ENCODE measurements at regions not wholly inside any gene's neighbourhood (a gene's known extent, or its start where the extent isn't known, plus 50 kb on each side); places are given as distances from the start of the nearest gene placed in this dataset.
"Not testable (repeated sequence)": the region's sequence is repeated elsewhere in the genome, so short reads cannot be mapped to it uniquely, and the experiment has no call there.

GRCh38 chr2:161480123-161480522 lies 64.0 kb downstream of the TBR1 start:
- TF ChIP-seq CTCF (IDR thresholded peaks at IDR 0.05; ENCODE audit: low read depth, low read length, missing control alignments), result no peak
- in situ Hi-C loops (cut with HindIII; ENCODE audit: low sequenced_read_pairs), result no loop called here
- no peak for DNase-seq (ENCODE audit: low read depth)
- H3K4me3 ChIP-seq (ENCODE audit: low read depth, low read length), result no peak overlapping the region

DNA sequence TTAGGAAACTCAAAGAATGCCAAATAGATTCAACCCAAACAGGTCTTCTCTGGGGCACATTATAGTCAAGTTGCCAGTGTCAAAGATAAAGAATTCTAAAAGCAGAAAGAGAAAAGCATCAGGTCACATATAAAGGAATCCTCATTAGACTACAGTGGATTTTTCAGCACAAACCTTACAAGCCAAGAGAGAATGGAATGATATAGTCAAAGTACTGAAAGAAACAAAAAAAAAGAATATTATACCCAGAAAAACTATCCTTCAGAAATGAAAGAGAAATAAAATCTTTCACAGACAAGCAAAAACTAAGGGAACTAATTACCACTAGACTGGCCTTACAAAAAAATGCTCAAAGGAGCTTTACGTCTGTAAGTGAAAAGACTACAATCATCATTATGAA lies 65.5 kb downstream of the TBR1 start:
- in situ Hi-C loops (cut with HindIII; ENCODE audit: low sequenced_read_pairs), result no loop called here
- no peak overlapping the region for H3K4me3 ChIP-seq (ENCODE audit: low read depth, low read length)
- TF ChIP-seq CTCF (IDR thresholded peaks at IDR 0.05; ENCODE audit: low read depth, low read length, missing control alignments), result no peak
- DNase-seq (ENCODE audit: low read depth), result no peak

GRCh38 chr2:161484061-161484460 lies 68.0 kb downstream of the TBR1 start:
- H3K4me3 ChIP-seq (ENCODE audit: low read depth, low read length), result no peak overlapping the region
- in situ Hi-C loops (cut with HindIII; ENCODE audit: low sequenced_read_pairs), result no loop called here
- TF ChIP-seq CTCF (IDR thresholded peaks at IDR 0.05; ENCODE audit: low read depth, low read length, missing control alignments), result no peak
- DNase-seq (ENCODE audit: low read depth), result no peak

DNA sequence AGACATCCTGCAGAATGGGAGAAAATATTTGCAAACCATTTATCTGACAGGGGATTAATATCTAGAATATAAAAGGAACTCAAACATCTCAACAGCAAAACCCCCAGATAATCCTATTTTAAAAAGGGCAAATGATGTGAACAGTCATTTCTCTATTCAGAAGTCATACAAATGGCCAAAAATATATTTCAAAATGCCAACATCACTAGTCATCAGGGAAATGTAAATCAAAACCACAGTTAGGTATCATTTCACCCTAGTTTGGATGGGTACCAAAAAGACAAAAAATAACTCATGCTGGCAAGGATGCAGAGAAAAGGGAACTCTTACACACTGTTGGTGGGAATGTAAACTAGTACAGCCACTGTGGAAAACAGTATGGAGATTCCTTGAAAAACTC lies 70.0 kb downstream of the TBR1 start:
- no peak overlapping the region for H3K4me3 ChIP-seq (ENCODE audit: low read depth, low read length)
- DNase-seq (ENCODE audit: low read depth), result peak; percentile 1
- TF ChIP-seq CTCF (IDR thresholded peaks at IDR 0.05; ENCODE audit: low read depth, low read length, missing control alignments), result no peak
- in situ Hi-C loops (cut with HindIII; ENCODE audit: low sequenced_read_pairs), result no loop called here

DNA sequence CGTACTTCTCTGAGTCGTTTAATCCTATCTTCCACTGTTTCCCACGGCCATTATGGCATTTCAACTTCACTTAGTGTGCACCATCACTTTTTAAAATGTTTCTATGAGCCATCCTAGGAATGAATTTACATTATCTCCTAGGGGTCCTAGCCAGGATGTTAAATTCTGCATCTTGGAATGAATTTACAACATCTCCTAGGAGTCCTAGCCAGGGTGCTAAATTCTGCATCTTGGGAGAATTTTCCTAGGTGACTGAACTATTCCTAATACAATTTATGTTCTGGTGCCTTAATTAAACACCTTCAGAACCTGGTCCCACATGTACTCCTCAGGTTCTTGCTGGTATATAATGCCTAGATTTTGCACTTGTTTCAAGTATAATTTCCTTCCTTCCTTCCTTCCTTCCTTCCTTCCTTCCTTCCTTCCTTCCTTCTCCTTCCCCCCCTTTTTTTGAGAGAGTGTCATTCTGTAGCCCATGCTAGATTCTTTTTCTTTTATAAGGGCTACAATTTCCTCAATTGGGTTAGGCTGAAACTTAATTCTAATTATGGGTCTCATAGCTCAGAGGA lies 72.1 kb downstream of the TBR1 start:
- in situ Hi-C loops (cut with HindIII; ENCODE audit: low sequenced_read_pairs), result no loop called here
- no peak for TF ChIP-seq CTCF (IDR thresholded peaks at IDR 0.05; ENCODE audit: low read depth, low read length, missing control alignments)
- no peak for DNase-seq (ENCODE audit: low read depth)
- H3K4me3 ChIP-seq (ENCODE audit: low read depth, low read length), result no peak overlapping the region

GRCh38 chr2:161488879-161489278 lies 72.8 kb downstream of the TBR1 start:
- DNase-seq (ENCODE audit: low read depth), result no peak
- in situ Hi-C loops (cut with HindIII; ENCODE audit: low sequenced_read_pairs), result no loop called here
- no peak overlapping the region for H3K4me3 ChIP-seq (ENCODE audit: low read depth, low read length)
- TF ChIP-seq CTCF (IDR thresholded peaks at IDR 0.05; ENCODE audit: low read depth, low read length, missing control alignments), result no peak

GRCh38 chr2:161500892-161501610 lies 85.0 kb downstream of the TBR1 start:
- in situ Hi-C loops (cut with HindIII; ENCODE audit: low sequenced_read_pairs); DNase-seq (ENCODE audit: low read depth); H3K4me3 ChIP-seq (ENCODE audit: low read depth, low read length): not testable (repeated sequence)

GRCh38 chr2:161502279-161502678 lies 86.2 kb downstream of the TBR1 start:
- DNase-seq (ENCODE audit: low read depth); H3K4me3 ChIP-seq (ENCODE audit: low read depth, low read length); in situ Hi-C loops (cut with HindIII; ENCODE audit: low sequenced_read_pairs): not testable (repeated sequence)

DNA sequence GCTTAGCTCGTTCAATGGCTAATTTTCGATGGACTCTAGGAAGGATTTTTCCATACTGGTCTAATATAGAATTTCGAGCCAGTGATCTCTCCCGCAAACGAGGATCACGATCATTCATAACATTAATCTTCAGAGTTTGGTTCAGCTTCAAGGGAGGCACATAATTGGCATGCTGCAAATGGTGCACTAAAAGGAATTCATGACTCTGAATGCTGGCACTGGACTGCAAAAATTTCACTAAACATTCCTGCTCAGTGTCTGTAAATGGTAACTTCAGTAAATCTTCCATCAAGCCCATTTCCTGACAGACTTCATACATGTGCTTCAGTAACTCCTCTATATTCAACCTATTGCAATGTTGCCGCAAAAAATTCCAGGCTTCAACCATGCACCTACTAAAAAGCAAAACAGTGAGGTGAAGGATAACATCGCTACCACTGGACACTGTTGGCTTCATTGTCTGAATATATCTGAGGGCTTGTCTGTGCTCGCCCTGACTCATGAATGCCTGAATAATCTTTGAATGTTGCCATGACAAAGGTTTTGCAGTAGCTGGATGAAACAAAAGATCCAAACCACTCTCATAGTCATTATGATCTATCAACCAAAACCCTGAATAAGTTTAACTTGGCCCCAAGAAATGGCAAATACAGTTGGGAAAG lies 88.7 kb downstream of the TBR1 start:
- H3K4me3 ChIP-seq (ENCODE audit: low read depth, low read length); DNase-seq (ENCODE audit: low read depth); in situ Hi-C loops (cut with HindIII; ENCODE audit: low sequenced_read_pairs): not testable (repeated sequence)

GRCh38 chr2:161505466-161505865 lies 89.4 kb downstream of the TBR1 start:
- H3K4me3 ChIP-seq (ENCODE audit: low read depth, low read length); in situ Hi-C loops (cut with HindIII; ENCODE audit: low sequenced_read_pairs); DNase-seq (ENCODE audit: low read depth): not testable (repeated sequence)
